ENCODE measurements at regions not wholly inside any gene's neighbourhood (a gene's known extent, or its start where the extent isn't known, plus 50 kb on each side); places are given as distances from the start of the nearest gene placed in this dataset.
"Not testable (repeated sequence)": the region's sequence is repeated elsewhere in the genome, so short reads cannot be mapped to it uniquely, and the experiment has no call there.

- not testable (repeated sequence) for TF ChIP-seq CTCF (conservative IDR thresholded peaks at IDR 0.05; ENCODE audit: low read length); EZH2phosphoT487 (IDR thresholded peaks at IDR 0.05; ENCODE audit: borderline replicate concordance, low read depth, low read length)
Observed at GRCh38 chr1:149378462-149378861, 96.4 kb upstream of the NBPF19 start.
